ENCODE measurements at regions not wholly inside any gene's neighbourhood (a gene's known extent, or its start where the extent isn't known, plus 50 kb on each side); places are given as distances from the start of the nearest gene placed in this dataset.

DNA sequence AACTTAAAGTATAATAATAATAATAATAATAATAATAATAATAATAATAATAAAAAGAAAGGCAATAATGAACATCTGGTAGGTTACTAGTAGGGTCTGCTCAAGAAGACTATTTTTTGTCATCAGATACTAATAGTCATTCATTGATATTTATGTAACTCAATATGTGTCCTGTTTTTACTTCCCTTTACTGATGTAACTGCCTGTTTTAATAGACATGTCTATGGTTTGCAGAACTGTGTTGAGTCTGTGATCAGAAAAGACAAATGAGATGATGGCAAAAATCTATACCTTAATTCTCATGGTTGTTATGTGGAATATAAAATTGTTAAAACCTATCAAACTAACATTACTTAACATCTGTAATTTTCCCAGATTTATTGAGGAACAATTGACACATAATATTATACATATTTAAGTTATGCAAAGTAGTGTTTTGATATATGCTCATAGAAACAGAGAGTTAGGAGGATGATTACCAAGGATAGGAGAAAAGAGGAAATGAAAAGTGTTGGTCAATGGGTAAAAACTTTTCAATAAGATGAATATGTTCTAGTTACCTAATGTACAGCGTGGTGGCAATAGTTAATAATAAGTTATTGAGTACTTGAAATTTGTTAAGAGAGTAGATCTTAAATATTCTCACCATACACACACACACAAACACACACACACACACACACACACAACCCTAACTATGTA, 699.4 kb downstream of the ZPLD1 start:
- no peak for TF ChIP-seq EZH2 (IDR thresholded peaks at IDR 0.05; ENCODE audit: low read length)
- TF ChIP-seq, protein P1, sequence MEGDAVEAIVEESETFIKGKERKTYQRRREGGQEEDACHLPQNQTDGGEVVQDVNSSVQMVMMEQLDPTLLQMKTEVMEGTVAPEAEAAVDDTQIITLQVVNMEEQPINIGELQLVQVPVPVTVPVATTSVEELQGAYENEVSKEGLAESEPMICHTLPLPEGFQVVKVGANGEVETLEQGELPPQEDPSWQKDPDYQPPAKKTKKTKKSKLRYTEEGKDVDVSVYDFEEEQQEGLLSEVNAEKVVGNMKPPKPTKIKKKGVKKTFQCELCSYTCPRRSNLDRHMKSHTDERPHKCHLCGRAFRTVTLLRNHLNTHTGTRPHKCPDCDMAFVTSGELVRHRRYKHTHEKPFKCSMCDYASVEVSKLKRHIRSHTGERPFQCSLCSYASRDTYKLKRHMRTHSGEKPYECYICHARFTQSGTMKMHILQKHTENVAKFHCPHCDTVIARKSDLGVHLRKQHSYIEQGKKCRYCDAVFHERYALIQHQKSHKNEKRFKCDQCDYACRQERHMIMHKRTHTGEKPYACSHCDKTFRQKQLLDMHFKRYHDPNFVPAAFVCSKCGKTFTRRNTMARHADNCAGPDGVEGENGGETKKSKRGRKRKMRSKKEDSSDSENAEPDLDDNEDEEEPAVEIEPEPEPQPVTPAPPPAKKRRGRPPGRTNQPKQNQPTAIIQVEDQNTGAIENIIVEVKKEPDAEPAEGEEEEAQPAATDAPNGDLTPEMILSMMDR (optimal IDR thresholded peaks at IDR 0.05 in 1 of 3, IDR thresholded peaks at IDR 0.05 in 1 of 3, conservative IDR thresholded peaks at IDR 0.05 in 1 of 3; ENCODE audit: extremely low read depth in 1 of 3, insufficient read depth in 2 of 3, low read length in 3 of 3): no peak
